NCI-H2196 (cell line): ENCODE measurements at regions not wholly inside any gene's neighbourhood (a gene's known extent, or its start where the extent isn't known, plus 50 kb on each side); places are given as distances from the start of the nearest gene placed in this dataset.
"Not testable (repeated sequence)": the region's sequence is repeated elsewhere in the genome, so short reads cannot be mapped to it uniquely, and the experiment has no call there.

Source experiments
- DNase-seq: peaks from one replicate; lab custom pipeline; 2025; ENCODE audit not compliant: unreplicated experiment; lab: John Stamatoyannopoulos, UW

- no peak for DNase-seq
Measured at GRCh38 chr5:128711216-128711615, 173.2 kb upstream of the FBN2 start.

GRCh38 chr5:128714551-128714950 is 176.5 kb upstream of the FBN2 start:
- DNase-seq = no peak

GRCh38 chr5:128722551-128722950 is 184.5 kb upstream of the FBN2 start:
- DNase-seq = no peak

GRCh38 chr5:128730021-128730420 is 192.0 kb upstream of the FBN2 start:
- not testable (repeated sequence) for DNase-seq

- not testable (repeated sequence) for DNase-seq
Measured at GRCh38 chr5:128735656-128736055, 197.6 kb upstream of the FBN2 start.

- no peak for DNase-seq
Measured at GRCh38 chr5:128736553-128736952, 198.5 kb upstream of the FBN2 start.

GRCh38 chr5:128749136-128749898 is 211.3 kb upstream of the FBN2 start:
- DNase-seq = no peak

- no peak for DNase-seq
Measured at GRCh38 chr5:128750155-128750554, 212.1 kb upstream of the FBN2 start.

- no peak for DNase-seq
Measured at GRCh38 chr5:128757196-128757959, 207.9 kb upstream of the SLC27A6 start.

- no peak for DNase-seq
Measured at GRCh38 chr5:128762661-128763306, 202.5 kb upstream of the SLC27A6 start.

GRCh38 chr5:128763321-128763720 is 202.0 kb upstream of the SLC27A6 start:
- no peak for DNase-seq

GRCh38 chr5:128764601-128765310 is 200.5 kb upstream of the SLC27A6 start:
- no peak for DNase-seq

- no peak for DNase-seq
Measured at GRCh38 chr5:128765448-128766061, 199.7 kb upstream of the SLC27A6 start.

GRCh38 chr5:128766406-128766805 is 198.9 kb upstream of the SLC27A6 start:
- no peak for DNase-seq

GRCh38 chr5:128770907-128771306 is 194.4 kb upstream of the SLC27A6 start:
- no peak for DNase-seq

GRCh38 chr5:128772356-128772755 is 192.9 kb upstream of the SLC27A6 start:
- no peak for DNase-seq

GRCh38 chr5:128773378-128773777 is 191.9 kb upstream of the SLC27A6 start:
- no peak for DNase-seq

GRCh38 chr5:128774605-128775004 is 190.7 kb upstream of the SLC27A6 start:
- DNase-seq = no peak

- DNase-seq = no peak
Measured at GRCh38 chr5:128775558-128775957, 189.7 kb upstream of the SLC27A6 start.

GRCh38 chr5:128777052-128777451 is 188.2 kb upstream of the SLC27A6 start:
- DNase-seq = no peak

GRCh38 chr5:128778474-128778873 is 186.8 kb upstream of the SLC27A6 start:
- no peak for DNase-seq
